Activated B cell treated with CpG ODN at 0.5 μM for 24 hours (primary cell): ENCODE measurements at regions not wholly inside any gene's neighbourhood (a gene's known extent, or its start where the extent isn't known, plus 50 kb on each side); places are given as distances from the start of the nearest gene placed in this dataset.

Experiments used
- ATAC-seq: fragments of 200-7000 bp; cut with Tn5 transposase; one replicate; pipeline ENCODE4 v1.10.0; 2021; ENCODE audit warnings: low read depth, mild to moderate bottlenecking, moderate library complexity
- CTCF ChIA-PET: fragments of 350-600 bp; sonication (Branson Sonifier 250); formaldehyde crosslinking; loops from one replicate; lab custom pipeline; 2021; ENCODE audit warnings: antibody characterized with exemption; lab: Charles Lee
- POLR2A ChIA-PET: fragments of 350-600 bp; sonication (Branson Sonifier 250); formaldehyde crosslinking; loops from one replicate; lab custom pipeline; 2021; ENCODE audit warnings: antibody characterized with exemption; lab: Charles Lee
- DNase-seq: peaks from one replicate; pipeline ENCODE4 v3.0.0; 2022
- H3K27ac Mint-ChIP-seq: one replicate; pipeline ENCODE4 v1.8.0; 2020; ENCODE audit warnings: mixed read lengths
- H3K27me3 Mint-ChIP-seq: one replicate; pipeline ENCODE4 v1.8.0; 2021; ENCODE audit warnings: mixed read lengths
- H3K36me3 Mint-ChIP-seq: one replicate; pipeline ENCODE4 v1.8.0; 2021; ENCODE audit warnings: low read depth, mixed read lengths
- H3K4me1 Mint-ChIP-seq: one replicate; pipeline ENCODE4 v1.8.0; 2021; ENCODE audit warnings: mixed read lengths
- H3K4me3 Mint-ChIP-seq: one replicate; pipeline ENCODE4 v1.8.0; 2020; ENCODE audit warnings: mild to moderate bottlenecking, mixed read lengths
- H3K9me3 Mint-ChIP-seq: one replicate; pipeline ENCODE4 v1.8.0; 2020; ENCODE audit warnings: mixed read lengths
- CTCF ChIP-seq: fragments of 200-600 bp; IDR thresholded peaks from one replicate; pipeline ENCODE4 v1.8.0; 2022; ENCODE audit warnings: antibody characterized with exemption, mild to moderate bottlenecking
- intact Hi-C: fragments of 100-400 bp; cut with micrococcal nuclease; formaldehyde crosslinking; loops from one replicate; pipeline ENCODE4 v1.15.1; 2024

GRCh38 chr15:29418931-29419330, 149.3 kb upstream of the NSMCE3 start:
- DNase-seq (no peak), ATAC-seq (no peak)
- H3K27me3 Mint-ChIP-seq, result peaks cover 3% of the 10 kb centered on the region
- intact Hi-C loops, result no loop called here
- CTCF ChIA-PET, result no interaction called here
- H3K4me1 Mint-ChIP-seq, result no peaks in the 10 kb centered on the region
- H3K4me3 Mint-ChIP-seq, result no peak overlapping the region
- H3K27ac Mint-ChIP-seq, result no peak overlapping the region
- TF ChIP-seq CTCF, result no peak
- POLR2A ChIA-PET, result no interaction called here
- H3K9me3 Mint-ChIP-seq, result no peaks in the 10 kb centered on the region
- no peaks in the 10 kb centered on the region for H3K36me3 Mint-ChIP-seq

- DNase-seq (no peak), ATAC-seq (no peak)
- ChIA-PET CTCF (no interaction called here), POLR2A (no interaction called here)
- H3K4me1 Mint-ChIP-seq, result no peaks in the 10 kb centered on the region
- no peak overlapping the region for H3K27ac Mint-ChIP-seq
- peaks cover 5% of the 10 kb centered on the region for H3K27me3 Mint-ChIP-seq
- H3K9me3 Mint-ChIP-seq, result no peaks in the 10 kb centered on the region
- no peak overlapping the region for H3K4me3 Mint-ChIP-seq
- H3K36me3 Mint-ChIP-seq, result no peaks in the 10 kb centered on the region
- no peak for TF ChIP-seq CTCF
- intact Hi-C loops, result no loop called here
These were observed 148.6 kb upstream of the NSMCE3 start for GRCh38 chr15:29418178-29418577.

- ChIA-PET POLR2A (no interaction called here), CTCF (no interaction called here)
- H3K4me3 Mint-ChIP-seq, result no peak overlapping the region
- TF ChIP-seq CTCF, result no peak
- no peaks in the 10 kb centered on the region for H3K36me3 Mint-ChIP-seq
- H3K27me3 Mint-ChIP-seq, result peaks cover 9% of the 10 kb centered on the region
- H3K9me3 Mint-ChIP-seq, result no peaks in the 10 kb centered on the region
- DNase-seq (no peak), ATAC-seq (no peak)
- no peaks in the 10 kb centered on the region for H3K4me1 Mint-ChIP-seq
- intact Hi-C loops, result no loop called here
- no peak overlapping the region for H3K27ac Mint-ChIP-seq
These were observed 141.7 kb upstream of the NSMCE3 start for GRCh38 chr15:29411299-29411698.

GRCh38 chr15:29410338-29410737, 140.7 kb upstream of the NSMCE3 start:
- no peak for TF ChIP-seq CTCF
- POLR2A ChIA-PET, result no interaction called here
- no peak overlapping the region for H3K4me3 Mint-ChIP-seq
- no peaks in the 10 kb centered on the region for H3K4me1 Mint-ChIP-seq
- ATAC-seq (no peak), DNase-seq (no peak)
- H3K36me3 Mint-ChIP-seq, result no peaks in the 10 kb centered on the region
- H3K27me3 Mint-ChIP-seq, result peaks cover 9% of the 10 kb centered on the region
- intact Hi-C loops, result no loop called here
- H3K27ac Mint-ChIP-seq, result no peak overlapping the region
- CTCF ChIA-PET, result no interaction called here
- no peaks in the 10 kb centered on the region for H3K9me3 Mint-ChIP-seq

- no peak for ATAC-seq
- Mint-ChIP-seq H3K36me3 (no peaks in the 10 kb centered on the region), H3K27ac (no peak overlapping the region), H3K9me3 (no peaks in the 10 kb centered on the region), H3K27me3 (peaks cover 9% of the 10 kb centered on the region), H3K4me3 (no peak overlapping the region), H3K4me1 (no peaks in the 10 kb centered on the region)
- intact Hi-C loops, result no loop called here
- TF ChIP-seq CTCF, result no peak
- ChIA-PET POLR2A (no interaction called here), CTCF (no interaction called here)
- no peak for DNase-seq
These were observed 140.3 kb upstream of the NSMCE3 start for GRCh38 chr15:29409890-29410289.
